ENCODE measurements at regions not wholly inside any gene's neighbourhood (a gene's known extent, or its start where the extent isn't known, plus 50 kb on each side); places are given as distances from the start of the nearest gene placed in this dataset.

GRCh38 chr2:160610041-160610440, 116.4 kb upstream of the RBMS1 start:
- H3K9me2 ChIP-seq (ENCODE audit: insufficient read depth), result peaks cover 5% of the 10 kb centered on the region; the same call in 1 of the 2 replicates
- no peak for ATAC-seq
- H3K27me3 ChIP-seq (ENCODE audit: insufficient read depth), result no peaks in the 10 kb centered on the region
- H3F3A ChIP-seq (replicated peaks; ENCODE audit: low read depth), result no peaks in the 10 kb centered on the region
- H4K20me1 ChIP-seq (replicated peaks; ENCODE audit: insufficient read depth), result no peaks in the 10 kb centered on the region
- H3K36me3 ChIP-seq (ENCODE audit: insufficient read depth), result no peaks in the 10 kb centered on the region
- Mint-ChIP-seq H3K4me3 (no peak overlapping the region), H3K9me3 (no peaks in the 10 kb centered on the region; the same call in 2 of the 3 replicates), H3K4me1 (peaks cover 16% of the 10 kb centered on the region; the same call in 2 of the 3 replicates), H3K27ac (no peak overlapping the region), H3K36me3 (ENCODE audit: low read depth) (no peaks in the 10 kb centered on the region), H3K27me3 (ENCODE audit: insufficient read depth, low read depth, poor library complexity) (no peaks in the 10 kb centered on the region)
- no peak overlapping the region for H3K27ac ChIP-seq (ENCODE audit: low read depth)
- H3K4me1 ChIP-seq (ENCODE audit: insufficient read depth), result peaks cover under 1% of the 10 kb centered on the region; the same call in 1 of the 2 replicates
- DNase-seq (ENCODE audit: low spot score), result no peak
- H3K4me3 ChIP-seq, result no peak overlapping the region
- H3K79me2 ChIP-seq (replicated peaks; ENCODE audit: insufficient read depth), result no peaks in the 10 kb centered on the region
- H3K4me2 ChIP-seq, result no peak overlapping the region
- TF ChIP-seq CREB1 (CRISPR knock-in tag; IDR thresholded peaks at IDR 0.05; ENCODE audit: low read depth), result no peak
- no peak for TF ChIP-seq JUNB (IDR thresholded peaks at IDR 0.05; ENCODE audit: unreplicated experiment)
- TF ChIP-seq ETS1 (IDR thresholded peaks at IDR 0.05), result no peak
- TF ChIP-seq EZH2 (IDR thresholded peaks at IDR 0.05; ENCODE audit: low read depth, unreplicated experiment), result no peak
- no peak for TF ChIP-seq POLR2AphosphoS5 (IDR thresholded peaks at IDR 0.05; ENCODE audit: low read depth)
- TF ChIP-seq NANOG (IDR thresholded peaks at IDR 0.05; ENCODE audit: borderline replicate concordance), result no peak
- no peak for TF ChIP-seq ZNF114 (CRISPR knock-in tag; IDR thresholded peaks at IDR 0.05)
- TF ChIP-seq ZNF462 (CRISPR knock-in tag; IDR thresholded peaks at IDR 0.05), result no peak
- TF ChIP-seq EZH2phosphoT487 (IDR thresholded peaks at IDR 0.05; ENCODE audit: unreplicated experiment), result no peak
- no peak for TF ChIP-seq CTCF (conservative IDR thresholded peaks at IDR 0.05; ENCODE audit: low read depth in 2 of 2)
- TF ChIP-seq STAT1 (IDR thresholded peaks at IDR 0.05; ENCODE audit: unreplicated experiment), result no peak
- TF ChIP-seq REST (IDR thresholded peaks at IDR 0.05; ENCODE audit: unreplicated experiment), result no peak
- TF ChIP-seq ZNF331 (CRISPR knock-in tag; IDR thresholded peaks at IDR 0.05; ENCODE audit: low read depth), result no peak
- H2AFZ ChIP-seq, result no peak overlapping the region
